ENCODE measurements at regions not wholly inside any gene's neighbourhood (a gene's known extent, or its start where the extent isn't known, plus 50 kb on each side); places are given as distances from the start of the nearest gene placed in this dataset.

GRCh38 chr4:179028321-179028720 lies 1586.1 kb upstream of the AGA start:
- no peak for TF ChIP-seq CTCF (IDR thresholded peaks at IDR 0.05)
- Histone ChIP-seq H4K20me1 (ENCODE audit: insufficient read depth, low read length) (no peaks in the 10 kb centered on the region), H3K27ac (ENCODE audit: low read depth in 1 of 2, low read length in 2 of 2) (no peak overlapping the region), H3K79me2 (ENCODE audit: insufficient read depth, low read length) (no peaks in the 10 kb centered on the region), H3K9me3 (replicated peaks in 1 of 2; ENCODE audit: control insufficient read depth in 1 of 2, insufficient read depth in 1 of 2, low read length in 2 of 2) (peaks cover 4 to 10% of the 10 kb centered on the region in 2 donors), H3K36me3 (replicated peaks in 1 of 2; ENCODE audit: control insufficient read depth in 1 of 2, insufficient read depth in 2 of 2, low read length in 2 of 2) (no peaks in the 10 kb centered on the region), H3K4me2 (replicated peaks; ENCODE audit: extremely low read depth, low read length, poor library complexity, severe bottlenecking) (no peak overlapping the region), H3K9ac (ENCODE audit: insufficient read depth, low read length, poor library complexity, severe bottlenecking) (no peak overlapping the region), H2AFZ (ENCODE audit: insufficient read depth, low read depth, low read length, poor library complexity, severe bottlenecking) (no peak overlapping the region), H3K4me1 (ENCODE audit: control insufficient read depth in 1 of 2, insufficient read depth in 2 of 2, low read length in 2 of 2) (no peaks in the 10 kb centered on the region), H3K27me3 (ENCODE audit: control insufficient read depth in 2 of 2, insufficient read depth in 2 of 2, low read length in 2 of 2) (no peaks in the 10 kb centered on the region), H3K4me3 (replicated peaks in 1 of 3; ENCODE audit: low read depth in 2 of 3, low read length in 3 of 3) (no peak overlapping the region)
- 96% methylated on average over 2 of the region's 2 CpGs for WGBS (ENCODE audit: insufficient coverage)
- Mint-ChIP-seq H3K9me3 (peaks cover 6 to 14% (median 11%) of the 10 kb centered on the region in 7 donors), H3K27ac (no peak overlapping the region), H3K27me3 (ENCODE audit: low read depth in 3 of 3) (peaks cover 0 to 2% (median 0%) of the 10 kb centered on the region in 3 donors), H3K4me3 (no peak overlapping the region), H3K4me1 (peaks cover 3% of the 10 kb centered on the region), H3K36me3 (no peaks in the 10 kb centered on the region)
- intact Hi-C loops (cut with micrococcal nuclease) = no loop called here
- no peak for DNase-seq

GRCh38 chr4:179029683-179030082 lies 1587.4 kb upstream of the AGA start:
- intact Hi-C loops (cut with micrococcal nuclease) = no loop called here
- Mint-ChIP-seq H3K4me3 (no peak overlapping the region), H3K36me3 (no peaks in the 10 kb centered on the region), H3K27ac (no peak overlapping the region), H3K4me1 (peaks cover 2% of the 10 kb centered on the region), H3K9me3 (peaks cover 7 to 17% (median 13%) of the 10 kb centered on the region in 7 donors), H3K27me3 (ENCODE audit: low read depth in 3 of 3) (peaks cover 0 to 2% (median 0%) of the 10 kb centered on the region in 3 donors)
- H3K36me3 ChIP-seq (replicated peaks in 1 of 2; ENCODE audit: control insufficient read depth in 1 of 2, insufficient read depth in 2 of 2, low read length in 2 of 2) = no peaks in the 10 kb centered on the region
- peaks cover 4 to 10% of the 10 kb centered on the region in 2 donors for H3K9me3 ChIP-seq (replicated peaks in 1 of 2; ENCODE audit: control insufficient read depth in 1 of 2, insufficient read depth in 1 of 2, low read length in 2 of 2)
- no peaks in the 10 kb centered on the region for H3K4me1 ChIP-seq (ENCODE audit: control insufficient read depth in 1 of 2, insufficient read depth in 2 of 2, low read length in 2 of 2)
- H4K20me1 ChIP-seq (ENCODE audit: insufficient read depth, low read length) = no peaks in the 10 kb centered on the region
- H3K27me3 ChIP-seq (ENCODE audit: control insufficient read depth in 2 of 2, insufficient read depth in 2 of 2, low read length in 2 of 2) = no peaks in the 10 kb centered on the region
- no peak overlapping the region for H2AFZ ChIP-seq (ENCODE audit: insufficient read depth, low read depth, low read length, poor library complexity, severe bottlenecking)
- H3K27ac ChIP-seq (ENCODE audit: low read depth in 1 of 2, low read length in 2 of 2) = no peak overlapping the region
- TF ChIP-seq CTCF (IDR thresholded peaks at IDR 0.05) = no peak
- no peak overlapping the region for H3K9ac ChIP-seq (ENCODE audit: insufficient read depth, low read length, poor library complexity, severe bottlenecking)
- no peak overlapping the region for H3K4me2 ChIP-seq (replicated peaks; ENCODE audit: extremely low read depth, low read length, poor library complexity, severe bottlenecking)
- no CpG with 5 or more reads among the region's 1 CpG for WGBS (ENCODE audit: insufficient coverage)
- H3K4me3 ChIP-seq (replicated peaks in 1 of 3; ENCODE audit: low read depth in 2 of 3, low read length in 3 of 3) = no peak overlapping the region
- no peaks in the 10 kb centered on the region for H3K79me2 ChIP-seq (ENCODE audit: insufficient read depth, low read length)
- DNase-seq = no peak

Data from CD14-positive monocyte (primary cell).